ENCODE measurements at regions not wholly inside any gene's neighbourhood (a gene's known extent, or its start where the extent isn't known, plus 50 kb on each side); places are given as distances from the start of the nearest gene placed in this dataset.

DNA sequence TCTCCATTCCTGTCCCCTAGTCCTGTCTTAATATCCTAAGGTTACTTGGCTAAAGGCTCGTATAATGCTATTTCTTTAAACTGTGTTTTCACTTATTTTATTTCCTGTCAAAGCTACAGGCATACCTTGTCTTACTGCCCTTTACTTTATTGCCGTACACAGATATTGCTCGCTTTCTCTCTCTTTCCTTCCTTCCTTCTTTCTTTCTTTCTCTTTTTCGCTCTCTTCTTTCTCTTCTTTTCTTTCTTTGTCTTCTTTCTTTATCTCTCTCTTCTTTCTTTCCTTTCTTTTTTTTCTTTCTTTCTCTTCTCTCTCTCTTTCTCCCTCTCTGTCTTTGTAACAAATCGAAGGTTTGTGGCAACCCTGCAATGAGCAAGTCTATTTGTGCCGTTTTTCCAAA, 123.9 kb upstream of the ARHGAP5 start:
- no peaks in the 10 kb centered on the region for H3K27me3 ChIP-seq (ENCODE audit: low read length)
- no peak overlapping the region for H3K9ac ChIP-seq (ENCODE audit: low read length)
- H3K27ac ChIP-seq (ENCODE audit: low read length): no peak overlapping the region
- no peak overlapping the region for H2AFZ ChIP-seq (ENCODE audit: low read length)
- H3K36me3 ChIP-seq (ENCODE audit: insufficient read depth, low read length): no peaks in the 10 kb centered on the region
- H3K4me1 ChIP-seq (ENCODE audit: low read length): no peaks in the 10 kb centered on the region
- H3K79me2 ChIP-seq (ENCODE audit: low read length): no peaks in the 10 kb centered on the region
- DNase-seq: no peak
- no peaks in the 10 kb centered on the region for H3K9me3 ChIP-seq (ENCODE audit: low read length)
- no peaks in the 10 kb centered on the region for H4K20me1 ChIP-seq (ENCODE audit: insufficient read depth, low read depth, low read length)
- no peaks in the 10 kb centered on the region for H3K9me2 ChIP-seq (replicated peaks; ENCODE audit: insufficient read depth, low read length)
- H3K4me2 ChIP-seq (ENCODE audit: low read depth, low read length, poor library complexity, severe bottlenecking): no peak overlapping the region
- H3K4me3 ChIP-seq (ENCODE audit: low read length): no peak overlapping the region

DNA sequence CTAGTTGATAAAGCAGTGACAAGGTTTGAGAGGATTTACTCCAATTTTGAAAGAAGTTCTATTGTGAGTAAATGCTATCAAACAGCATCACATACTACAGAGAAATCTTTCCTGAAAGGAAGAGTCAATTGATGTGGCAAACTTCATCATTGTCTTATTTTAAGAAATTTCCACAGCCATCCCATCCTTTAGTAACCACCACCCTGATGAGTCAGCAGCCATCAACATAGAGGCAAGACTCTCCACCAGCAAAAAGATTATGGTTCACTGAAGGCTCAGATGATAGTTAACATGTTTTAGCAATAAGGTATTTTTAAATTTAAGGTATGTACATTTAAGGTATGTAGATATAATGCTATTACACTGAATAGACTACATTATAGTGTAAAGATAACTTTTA, 122.1 kb upstream of the ARHGAP5 start:
- H3K79me2 ChIP-seq (ENCODE audit: low read length): no peaks in the 10 kb centered on the region
- H4K20me1 ChIP-seq (ENCODE audit: insufficient read depth, low read depth, low read length): no peaks in the 10 kb centered on the region
- no peak overlapping the region for H3K4me3 ChIP-seq (ENCODE audit: low read length)
- no peak overlapping the region for H3K27ac ChIP-seq (ENCODE audit: low read length)
- no peak overlapping the region for H3K9ac ChIP-seq (ENCODE audit: low read length)
- H3K27me3 ChIP-seq (ENCODE audit: low read length): no peaks in the 10 kb centered on the region
- no peaks in the 10 kb centered on the region for H3K4me1 ChIP-seq (ENCODE audit: low read length)
- H2AFZ ChIP-seq (ENCODE audit: low read length): no peak overlapping the region
- H3K9me2 ChIP-seq (replicated peaks; ENCODE audit: insufficient read depth, low read length): no peaks in the 10 kb centered on the region
- H3K36me3 ChIP-seq (ENCODE audit: insufficient read depth, low read length): no peaks in the 10 kb centered on the region
- DNase-seq: no peak
- H3K9me3 ChIP-seq (ENCODE audit: low read length): no peaks in the 10 kb centered on the region
- no peak overlapping the region for H3K4me2 ChIP-seq (ENCODE audit: low read depth, low read length, poor library complexity, severe bottlenecking)

DNA sequence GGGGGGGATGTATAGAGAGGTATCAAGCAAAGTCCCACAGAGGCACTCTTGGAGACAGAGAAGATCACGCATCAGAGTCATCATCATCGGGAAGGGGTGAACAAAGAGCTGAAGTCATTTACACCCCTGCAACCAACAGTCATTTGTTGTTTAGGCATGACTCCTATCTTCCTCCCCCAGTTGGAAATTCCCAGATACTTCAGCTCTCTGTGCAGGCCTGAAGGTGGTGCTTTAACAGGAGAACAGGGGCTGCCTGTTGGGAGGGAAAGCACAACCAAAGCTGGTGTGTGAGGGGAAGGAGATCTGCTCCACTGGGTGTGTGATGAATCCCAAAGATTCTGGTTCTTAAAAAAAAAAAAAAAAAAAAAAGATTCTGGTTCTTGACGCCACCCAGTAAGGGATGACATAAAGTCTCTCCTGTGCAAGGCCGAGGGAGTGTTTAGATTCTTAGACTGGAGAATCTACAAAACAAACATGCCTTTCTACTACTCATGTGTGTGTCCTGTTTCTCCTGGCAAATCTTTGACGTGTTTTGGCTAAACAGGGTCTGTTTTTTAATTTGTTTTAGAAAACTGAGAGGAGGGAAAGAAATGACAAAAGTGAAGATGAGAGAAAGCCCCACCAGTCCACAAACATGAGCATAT, 121.0 kb upstream of the ARHGAP5 start:
- Histone ChIP-seq H3K36me3 (ENCODE audit: insufficient read depth, low read length) (no peaks in the 10 kb centered on the region), H3K79me2 (ENCODE audit: low read length) (no peaks in the 10 kb centered on the region), H4K20me1 (ENCODE audit: insufficient read depth, low read depth, low read length) (no peaks in the 10 kb centered on the region), H3K27me3 (ENCODE audit: low read length) (no peaks in the 10 kb centered on the region), H3K4me1 (ENCODE audit: low read length) (no peaks in the 10 kb centered on the region), H3K4me2 (ENCODE audit: low read depth, low read length, poor library complexity, severe bottlenecking) (no peak overlapping the region), H3K9me2 (replicated peaks; ENCODE audit: insufficient read depth, low read length) (no peaks in the 10 kb centered on the region), H3K9me3 (ENCODE audit: low read length) (no peaks in the 10 kb centered on the region), H3K9ac (ENCODE audit: low read length) (no peak overlapping the region), H3K27ac (ENCODE audit: low read length) (no peak overlapping the region), H2AFZ (ENCODE audit: low read length) (no peak overlapping the region), H3K4me3 (ENCODE audit: low read length) (no peak overlapping the region)
- no peak for DNase-seq

DNA sequence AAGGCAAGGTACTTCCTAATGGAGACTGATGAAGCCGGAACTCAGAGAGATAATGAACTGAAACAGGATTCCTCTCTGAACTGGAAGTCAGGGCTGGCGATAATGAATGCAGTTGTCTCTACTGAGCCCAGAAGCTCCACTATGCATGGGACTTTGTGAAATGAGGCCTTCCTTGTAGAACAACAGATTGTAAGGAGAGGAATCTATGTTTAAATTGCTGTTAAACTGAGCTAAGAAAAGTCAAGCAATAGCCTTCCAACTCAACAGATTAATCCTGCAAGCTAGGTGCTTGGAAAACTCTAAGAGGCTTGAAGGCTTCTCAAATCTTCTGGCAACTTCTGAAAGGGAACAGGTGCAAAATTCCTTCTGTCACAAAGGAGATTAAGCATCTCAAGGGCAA, 119.5 kb upstream of the ARHGAP5 start:
- Histone ChIP-seq H3K9me3 (ENCODE audit: low read length) (no peaks in the 10 kb centered on the region), H2AFZ (ENCODE audit: low read length) (no peak overlapping the region), H3K9me2 (replicated peaks; ENCODE audit: insufficient read depth, low read length) (no peaks in the 10 kb centered on the region), H3K27me3 (ENCODE audit: low read length) (no peaks in the 10 kb centered on the region), H4K20me1 (ENCODE audit: insufficient read depth, low read depth, low read length) (no peaks in the 10 kb centered on the region), H3K4me2 (ENCODE audit: low read depth, low read length, poor library complexity, severe bottlenecking) (no peak overlapping the region), H3K9ac (ENCODE audit: low read length) (no peak overlapping the region), H3K4me1 (ENCODE audit: low read length) (no peaks in the 10 kb centered on the region), H3K79me2 (ENCODE audit: low read length) (no peaks in the 10 kb centered on the region), H3K36me3 (ENCODE audit: insufficient read depth, low read length) (no peaks in the 10 kb centered on the region), H3K4me3 (ENCODE audit: low read length) (no peak overlapping the region), H3K27ac (ENCODE audit: low read length) (no peak overlapping the region)
- DNase-seq: no peak

DNA sequence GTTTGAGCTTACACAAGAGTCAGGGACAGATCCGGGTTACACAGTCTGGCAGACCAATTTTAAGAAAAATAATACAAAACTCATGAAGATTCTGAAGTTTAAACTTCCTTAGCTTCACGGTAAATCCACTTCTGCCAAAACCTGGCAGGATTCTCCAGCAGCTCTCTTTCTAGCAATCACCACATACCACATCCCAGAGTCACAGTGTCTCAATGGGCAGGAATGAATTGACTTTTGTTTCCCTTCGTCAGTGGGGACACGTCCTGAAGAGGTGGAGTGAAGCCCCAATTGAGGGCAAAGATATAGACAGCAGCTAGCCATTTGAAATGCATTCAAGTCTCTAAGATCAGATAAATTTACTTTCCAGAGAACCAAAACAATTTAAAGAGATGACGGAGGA, 117.1 kb upstream of the ARHGAP5 start:
- Histone ChIP-seq H3K4me3 (ENCODE audit: low read length) (no peak overlapping the region), H3K9me3 (ENCODE audit: low read length) (no peaks in the 10 kb centered on the region), H3K27ac (ENCODE audit: low read length) (no peak overlapping the region), H3K79me2 (ENCODE audit: low read length) (no peaks in the 10 kb centered on the region), H3K27me3 (ENCODE audit: low read length) (no peaks in the 10 kb centered on the region), H3K4me1 (ENCODE audit: low read length) (no peaks in the 10 kb centered on the region), H3K9ac (ENCODE audit: low read length) (no peak overlapping the region), H3K36me3 (ENCODE audit: insufficient read depth, low read length) (no peaks in the 10 kb centered on the region), H3K4me2 (ENCODE audit: low read depth, low read length, poor library complexity, severe bottlenecking) (no peak overlapping the region), H2AFZ (ENCODE audit: low read length) (no peak overlapping the region), H3K9me2 (replicated peaks; ENCODE audit: insufficient read depth, low read length) (no peaks in the 10 kb centered on the region), H4K20me1 (ENCODE audit: insufficient read depth, low read depth, low read length) (no peaks in the 10 kb centered on the region)
- DNase-seq: no peak

DNA sequence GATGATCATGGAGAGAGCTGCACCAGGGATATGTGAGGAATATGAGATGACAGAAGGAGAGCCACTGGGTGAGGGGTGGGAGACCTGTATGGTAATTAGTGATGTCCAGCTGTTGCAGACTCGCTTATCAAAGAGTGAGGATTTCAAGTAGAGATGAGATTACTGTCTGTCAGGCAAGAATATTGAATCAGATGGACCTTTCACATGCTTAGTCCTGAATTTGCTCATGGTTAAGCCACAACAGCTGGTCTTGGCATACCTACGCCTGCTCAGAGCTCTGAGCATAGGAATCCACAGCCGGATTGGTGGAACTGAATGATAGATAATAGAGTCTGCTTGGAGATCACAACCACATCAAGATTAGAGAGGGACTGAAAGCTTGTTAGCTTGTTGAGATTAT, 115.2 kb upstream of the ARHGAP5 start:
- Histone ChIP-seq H3K27ac (ENCODE audit: low read length) (no peak overlapping the region), H3K9me2 (replicated peaks; ENCODE audit: insufficient read depth, low read length) (no peaks in the 10 kb centered on the region), H2AFZ (ENCODE audit: low read length) (no peak overlapping the region), H3K36me3 (ENCODE audit: insufficient read depth, low read length) (no peaks in the 10 kb centered on the region), H3K4me3 (ENCODE audit: low read length) (no peak overlapping the region), H3K27me3 (ENCODE audit: low read length) (no peaks in the 10 kb centered on the region), H3K79me2 (ENCODE audit: low read length) (no peaks in the 10 kb centered on the region), H3K4me1 (ENCODE audit: low read length) (no peaks in the 10 kb centered on the region), H4K20me1 (ENCODE audit: insufficient read depth, low read depth, low read length) (no peaks in the 10 kb centered on the region), H3K4me2 (ENCODE audit: low read depth, low read length, poor library complexity, severe bottlenecking) (no peak overlapping the region), H3K9ac (ENCODE audit: low read length) (no peak overlapping the region), H3K9me3 (ENCODE audit: low read length) (no peaks in the 10 kb centered on the region)
- no peak for DNase-seq

DNA sequence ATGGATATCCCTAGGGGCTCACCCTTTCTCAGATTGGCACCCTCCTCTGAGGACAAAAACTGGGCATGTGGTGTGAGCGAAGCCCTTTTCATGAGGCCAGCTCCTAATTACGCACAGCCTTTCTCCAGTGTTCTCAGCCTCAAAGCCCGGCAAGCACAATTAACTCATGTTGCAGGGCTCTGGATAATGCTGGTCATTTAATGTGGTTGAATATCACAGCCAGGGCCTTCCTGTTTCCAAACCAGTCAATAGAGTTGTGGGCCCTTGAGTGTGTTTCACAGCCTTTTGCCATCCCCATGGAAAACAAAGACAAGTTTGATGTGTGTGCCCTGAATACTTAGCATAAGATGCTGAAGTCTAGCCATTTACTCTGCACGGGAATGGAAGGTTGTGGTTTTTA, 114.2 kb upstream of the ARHGAP5 start:
- H4K20me1 ChIP-seq (ENCODE audit: insufficient read depth, low read depth, low read length): no peaks in the 10 kb centered on the region
- no peak for DNase-seq
- no peaks in the 10 kb centered on the region for H3K36me3 ChIP-seq (ENCODE audit: insufficient read depth, low read length)
- no peaks in the 10 kb centered on the region for H3K9me3 ChIP-seq (ENCODE audit: low read length)
- H3K27ac ChIP-seq (ENCODE audit: low read length): no peak overlapping the region
- H3K9ac ChIP-seq (ENCODE audit: low read length): no peak overlapping the region
- no peaks in the 10 kb centered on the region for H3K27me3 ChIP-seq (ENCODE audit: low read length)
- no peak overlapping the region for H2AFZ ChIP-seq (ENCODE audit: low read length)
- peaks cover 5% of the 10 kb centered on the region for H3K4me1 ChIP-seq (ENCODE audit: low read length)
- H3K4me3 ChIP-seq (ENCODE audit: low read length): no peak overlapping the region
- H3K4me2 ChIP-seq (ENCODE audit: low read depth, low read length, poor library complexity, severe bottlenecking): no peak overlapping the region
- no peaks in the 10 kb centered on the region for H3K9me2 ChIP-seq (replicated peaks; ENCODE audit: insufficient read depth, low read length)
- no peaks in the 10 kb centered on the region for H3K79me2 ChIP-seq (ENCODE audit: low read length)

DNA sequence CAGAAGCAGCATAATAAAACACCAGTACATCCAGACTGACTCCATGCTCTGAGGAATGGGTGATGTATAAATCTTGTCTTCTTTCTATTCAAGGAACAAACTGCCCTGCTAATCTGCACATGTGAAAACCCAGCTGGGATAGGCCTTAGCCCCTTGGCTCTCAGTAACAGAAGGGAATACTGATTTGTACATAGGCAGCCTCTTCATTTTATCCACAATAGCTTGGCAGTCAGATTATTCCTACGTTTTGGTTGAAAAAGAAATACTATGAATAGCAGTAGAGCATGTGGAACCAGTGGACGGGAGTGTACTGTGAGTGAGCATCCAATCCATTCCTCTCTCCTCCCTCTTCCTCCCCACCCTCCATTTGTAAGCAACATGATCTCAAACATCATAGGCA, 113.5 kb upstream of the ARHGAP5 start:
- Histone ChIP-seq H3K4me3 (ENCODE audit: low read length) (no peak overlapping the region), H3K36me3 (ENCODE audit: insufficient read depth, low read length) (no peaks in the 10 kb centered on the region), H3K27ac (ENCODE audit: low read length) (no peak overlapping the region), H3K9me2 (replicated peaks; ENCODE audit: insufficient read depth, low read length) (no peaks in the 10 kb centered on the region), H3K9me3 (ENCODE audit: low read length) (no peaks in the 10 kb centered on the region), H3K4me2 (ENCODE audit: low read depth, low read length, poor library complexity, severe bottlenecking) (no peak overlapping the region), H3K27me3 (ENCODE audit: low read length) (no peaks in the 10 kb centered on the region), H3K4me1 (ENCODE audit: low read length) (peaks cover 12% of the 10 kb centered on the region), H4K20me1 (ENCODE audit: insufficient read depth, low read depth, low read length) (no peaks in the 10 kb centered on the region), H3K9ac (ENCODE audit: low read length) (no peak overlapping the region), H3K79me2 (ENCODE audit: low read length) (no peaks in the 10 kb centered on the region), H2AFZ (ENCODE audit: low read length) (no peak overlapping the region)
- DNase-seq: no peak

DNA sequence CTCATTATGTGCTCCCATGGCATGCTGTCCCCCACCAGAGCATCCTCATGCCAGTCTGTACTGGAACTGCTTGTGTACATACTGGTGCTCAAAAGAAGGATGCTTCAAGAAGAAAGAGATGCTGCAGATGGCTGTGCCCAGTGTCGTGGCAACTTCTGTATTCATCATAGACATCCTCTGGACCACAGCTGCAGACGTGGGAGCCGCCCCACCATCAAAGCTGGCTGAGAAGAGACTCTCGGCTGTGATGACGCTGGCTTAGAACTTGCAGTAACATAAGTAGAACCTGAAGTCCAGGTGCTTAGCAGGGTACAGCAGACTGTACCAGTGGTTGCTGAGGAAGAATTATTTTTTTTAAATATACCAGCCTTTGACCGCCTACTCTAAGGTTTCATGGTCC, 112.6 kb upstream of the ARHGAP5 start:
- Histone ChIP-seq H3K9ac (ENCODE audit: low read length) (no peak overlapping the region), H2AFZ (ENCODE audit: low read length) (no peak overlapping the region), H3K4me3 (ENCODE audit: low read length) (no peak overlapping the region), H3K9me3 (ENCODE audit: low read length) (no peaks in the 10 kb centered on the region), H3K4me1 (ENCODE audit: low read length) (peaks cover 21% of the 10 kb centered on the region), H3K79me2 (ENCODE audit: low read length) (no peaks in the 10 kb centered on the region), H3K9me2 (replicated peaks; ENCODE audit: insufficient read depth, low read length) (no peaks in the 10 kb centered on the region), H4K20me1 (ENCODE audit: insufficient read depth, low read depth, low read length) (no peaks in the 10 kb centered on the region), H3K27ac (ENCODE audit: low read length) (no peak overlapping the region), H3K36me3 (ENCODE audit: insufficient read depth, low read length) (no peaks in the 10 kb centered on the region), H3K27me3 (ENCODE audit: low read length) (no peaks in the 10 kb centered on the region), H3K4me2 (ENCODE audit: low read depth, low read length, poor library complexity, severe bottlenecking) (no peak overlapping the region)
- no peak for DNase-seq
